ENCODE measurements at regions not wholly inside any gene's neighbourhood (a gene's known extent, or its start where the extent isn't known, plus 50 kb on each side); places are given as distances from the start of the nearest gene placed in this dataset.

- H3K4me3 ChIP-seq (ENCODE audit: low read depth, low read length): no peak overlapping the region
- in situ Hi-C loops (cut with HindIII; ENCODE audit: low sequenced_read_pairs): no loop called here
- TF ChIP-seq CTCF (IDR thresholded peaks at IDR 0.05; ENCODE audit: low read depth, low read length): no peak
- no peak for DNase-seq (ENCODE audit: low read depth, low spot score)
Measured at GRCh38 chr7:96503597-96503996, 181.7 kb upstream of the SLC25A13 start.

- no peak for DNase-seq (ENCODE audit: low read depth, low spot score)
Measured at GRCh38 chr7:96501318-96501717, 179.4 kb upstream of the SLC25A13 start.

GRCh38 chr7:96499532-96499931 lies 177.6 kb upstream of the SLC25A13 start:
- DNase-seq (ENCODE audit: low read depth, low spot score): no peak
- H3K4me3 ChIP-seq (ENCODE audit: low read depth, low read length): no peak overlapping the region
- TF ChIP-seq CTCF (IDR thresholded peaks at IDR 0.05; ENCODE audit: low read depth, low read length): no peak
- in situ Hi-C loops (cut with HindIII; ENCODE audit: low sequenced_read_pairs): no loop called here

More at GRCh38 chr7:96501318-96501717, 179.4 kb upstream of the SLC25A13 start:
- TF ChIP-seq CTCF (IDR thresholded peaks at IDR 0.05; ENCODE audit: low read depth, low read length): no peak
- no peak overlapping the region for H3K4me3 ChIP-seq (ENCODE audit: low read depth, low read length)
- in situ Hi-C loops (cut with HindIII; ENCODE audit: low sequenced_read_pairs): no loop called here

GRCh38 chr7:96497567-96497966 lies 175.7 kb upstream of the SLC25A13 start:
- in situ Hi-C loops (cut with HindIII; ENCODE audit: low sequenced_read_pairs): no loop called here
- no peak for TF ChIP-seq CTCF (IDR thresholded peaks at IDR 0.05; ENCODE audit: low read depth, low read length)
- no peak overlapping the region for H3K4me3 ChIP-seq (ENCODE audit: low read depth, low read length)
- no peak for DNase-seq (ENCODE audit: low read depth, low spot score)

- no peak for DNase-seq (ENCODE audit: low read depth, low spot score)
- no peak overlapping the region for H3K4me3 ChIP-seq (ENCODE audit: low read depth, low read length)
- in situ Hi-C loops (cut with HindIII; ENCODE audit: low sequenced_read_pairs): no loop called here
- TF ChIP-seq CTCF (IDR thresholded peaks at IDR 0.05; ENCODE audit: low read depth, low read length): no peak
Measured at GRCh38 chr7:96495751-96496216, 173.9 kb upstream of the SLC25A13 start.

- DNase-seq (ENCODE audit: low read depth, low spot score): no peak
- H3K4me3 ChIP-seq (ENCODE audit: low read depth, low read length): no peak overlapping the region
- TF ChIP-seq CTCF (IDR thresholded peaks at IDR 0.05; ENCODE audit: low read depth, low read length): no peak
- in situ Hi-C loops (cut with HindIII; ENCODE audit: low sequenced_read_pairs): no loop called here
Measured at GRCh38 chr7:96486681-96487080, 164.8 kb upstream of the SLC25A13 start.

GRCh38 chr7:96484845-96485244 lies 162.9 kb upstream of the SLC25A13 start:
- TF ChIP-seq CTCF (IDR thresholded peaks at IDR 0.05; ENCODE audit: low read depth, low read length): no peak
- DNase-seq (ENCODE audit: low read depth, low spot score): no peak
- in situ Hi-C loops (cut with HindIII; ENCODE audit: low sequenced_read_pairs): no loop called here
- no peak overlapping the region for H3K4me3 ChIP-seq (ENCODE audit: low read depth, low read length)
